ENCODE measurements at regions not wholly inside any gene's neighbourhood (a gene's known extent, or its start where the extent isn't known, plus 50 kb on each side); places are given as distances from the start of the nearest gene placed in this dataset.
"Not testable (repeated sequence)": the region's sequence is repeated elsewhere in the genome, so short reads cannot be mapped to it uniquely, and the experiment has no call there.

GRCh38 chr9:12415361-12415760 is 277.8 kb upstream of the TYRP1 start:
- Histone ChIP-seq H3K27ac (no peak overlapping the region), H3K4me3 (no peak overlapping the region), H3K4me1 (no peaks in the 10 kb centered on the region), H3K36me3 (no peaks in the 10 kb centered on the region), H3K27me3 (no peaks in the 10 kb centered on the region), H3K9me3 (no peaks in the 10 kb centered on the region)
- intact Hi-C loops (cut with DNase I), result no loop called here
- no peak for TF ChIP-seq CTCF (IDR thresholded peaks at IDR 0.05)
- no peak for ATAC-seq
- no peak for DNase-seq

- H3K27me3 ChIP-seq, result no peaks in the 10 kb centered on the region
Observed at GRCh38 chr9:12416716-12417115, 276.5 kb upstream of the TYRP1 start.

GRCh38 chr9:12424243-12424642 is 268.9 kb upstream of the TYRP1 start:
- Histone ChIP-seq H3K36me3 (no peaks in the 10 kb centered on the region), H3K4me3 (no peak overlapping the region), H3K4me1 (no peaks in the 10 kb centered on the region), H3K27me3 (no peaks in the 10 kb centered on the region), H3K27ac (no peak overlapping the region), H3K9me3 (no peaks in the 10 kb centered on the region)
- DNase-seq (no peak), ATAC-seq (no peak)
- TF ChIP-seq CTCF (IDR thresholded peaks at IDR 0.05), result no peak
- intact Hi-C loops (cut with DNase I), result no loop called here

More at GRCh38 chr9:12416716-12417115, 276.5 kb upstream of the TYRP1 start:
- DNase-seq (no peak), ATAC-seq (no peak)
- TF ChIP-seq CTCF (IDR thresholded peaks at IDR 0.05), result no peak
- intact Hi-C loops (cut with DNase I), result no loop called here
- no peak overlapping the region for H3K4me3 ChIP-seq
- no peaks in the 10 kb centered on the region for H3K9me3 ChIP-seq
- H3K27ac ChIP-seq, result no peak overlapping the region
- H3K36me3 ChIP-seq, result no peaks in the 10 kb centered on the region
- H3K4me1 ChIP-seq, result no peaks in the 10 kb centered on the region

GRCh38 chr9:12425878-12426864 is 267.0 kb upstream of the TYRP1 start:
- H3K36me3 ChIP-seq, result no peaks in the 10 kb centered on the region
- ATAC-seq, result peak; percentile 73
- peak in 1 of 4 donors; percentile 17 for DNase-seq
- H3K27me3 ChIP-seq, result no peaks in the 10 kb centered on the region
- no peak overlapping the region for H3K27ac ChIP-seq
- no peaks in the 10 kb centered on the region for H3K9me3 ChIP-seq
- intact Hi-C loops (cut with DNase I), result no loop called here
- H3K4me3 ChIP-seq, result no peak overlapping the region
- TF ChIP-seq CTCF (IDR thresholded peaks at IDR 0.05), result no peak
- no peaks in the 10 kb centered on the region for H3K4me1 ChIP-seq

- intact Hi-C loops (cut with DNase I), result no loop called here
- no peak for ATAC-seq
- no peaks in the 10 kb centered on the region for H3K36me3 ChIP-seq
Observed at GRCh38 chr9:12439267-12439666, 253.9 kb upstream of the TYRP1 start.

GRCh38 chr9:12441080-12441479 is 252.1 kb upstream of the TYRP1 start:
- DNase-seq; H3K27ac ChIP-seq; intact Hi-C loops (cut with DNase I); ATAC-seq; H3K9me3 ChIP-seq; H3K36me3 ChIP-seq; H3K4me3 ChIP-seq; H3K4me1 ChIP-seq; H3K27me3 ChIP-seq: not testable (repeated sequence)

More at GRCh38 chr9:12439267-12439666, 253.9 kb upstream of the TYRP1 start:
- no peak for DNase-seq
- H3K9me3 ChIP-seq, result no peaks in the 10 kb centered on the region
- no peaks in the 10 kb centered on the region for H3K4me1 ChIP-seq
- no peak overlapping the region for H3K4me3 ChIP-seq
- TF ChIP-seq CTCF (IDR thresholded peaks at IDR 0.05), result no peak
- H3K27ac ChIP-seq, result no peak overlapping the region
- H3K27me3 ChIP-seq, result no peaks in the 10 kb centered on the region

All from left lung (tissue), 4 donors.